ENCODE measurements at regions not wholly inside any gene's neighbourhood (a gene's known extent, or its start where the extent isn't known, plus 50 kb on each side); places are given as distances from the start of the nearest gene placed in this dataset.

DNA sequence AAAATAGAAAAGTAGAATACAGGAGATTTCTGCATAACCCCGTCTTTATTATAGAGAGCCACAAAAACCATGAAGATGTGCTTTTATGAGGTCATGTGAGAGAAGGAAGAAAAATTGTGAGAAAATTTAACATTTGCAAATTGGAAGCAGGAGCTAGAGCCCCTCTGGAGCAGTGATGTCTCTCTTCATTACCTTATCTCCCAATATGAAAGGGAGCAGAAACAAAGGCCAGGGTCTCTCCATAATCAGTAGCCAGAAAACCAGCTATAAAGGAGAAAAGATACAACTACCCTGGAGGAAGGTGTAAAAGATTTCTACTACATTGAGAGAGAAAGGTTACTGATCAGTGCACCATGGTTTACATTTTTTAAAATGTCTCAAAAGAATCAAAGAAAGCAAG is 53.2 kb upstream of the ITGA1 start:
- no peak for DNase-seq

DNA sequence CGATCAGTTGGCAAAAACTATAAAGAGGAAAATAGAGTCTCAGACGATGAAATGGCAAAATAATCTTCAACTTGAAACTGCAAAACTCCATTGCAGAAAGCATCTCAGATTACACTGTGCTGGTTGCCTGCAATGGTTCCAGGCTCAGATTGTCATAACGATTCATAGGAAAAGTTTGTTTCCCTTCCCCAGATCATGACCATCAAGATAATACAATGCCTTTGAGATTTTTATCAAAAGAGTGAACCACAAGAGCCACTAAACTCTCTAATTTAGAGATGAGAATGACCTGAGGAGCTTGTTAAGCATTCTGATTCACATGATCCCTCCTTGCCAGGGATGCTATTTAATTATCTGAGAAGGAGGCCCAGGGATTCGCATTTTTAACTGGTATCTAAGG is 52.6 kb upstream of the ITGA1 start:
- no peak for DNase-seq

All from NCI-H2171 (cell line).